SK-N-SH treated with all-trans-retinoic acid at 6 μM for 48 hours (cell line): ENCODE measurements at regions not wholly inside any gene's neighbourhood (a gene's known extent, or its start where the extent isn't known, plus 50 kb on each side); places are given as distances from the start of the nearest gene placed in this dataset.

Experiments used
- ATAC-seq: fragments of 200-7000 bp; cut with Tn5 transposase; 3 replicates; pipeline ENCODE4 v1.9.1; 2020; ENCODE audit warnings: mild to moderate bottlenecking, moderate library complexity
- ARNTL ChIP-seq: fragments of 450-650 bp; formaldehyde crosslinking; IDR thresholded peaks from 2 replicates; pipeline ENCODE4 v1.5.0; 2020; ENCODE audit warnings: low read depth, mild to moderate bottlenecking, moderate library complexity, borderline replicate concordance
- CREB5 ChIP-seq: fragments of 250-450 bp; sonication (Bioruptor Pico); IDR thresholded peaks from 2 replicates; pipeline ENCODE4 v1.5.1; 2020; ENCODE audit warnings: low read depth, mild to moderate bottlenecking, moderate library complexity
- CSDC2 ChIP-seq: fragments of 250-450 bp; sonication (Bioruptor Pico); IDR thresholded peaks from 2 replicates; pipeline ENCODE4 v1.5.0; 2020; ENCODE audit warnings: mild to moderate bottlenecking, moderate library complexity
- CSRNP3 ChIP-seq: fragments of 250-450 bp; sonication (Bioruptor Pico); IDR thresholded peaks from 2 replicates; pipeline ENCODE4 v1.5.1; 2021; ENCODE audit warnings: mild to moderate bottlenecking, moderate library complexity
- ESRRG ChIP-seq: fragments of 250-450 bp; sonication (Bioruptor Pico); IDR thresholded peaks from 2 replicates; pipeline ENCODE4 v1.6.1; 2021; ENCODE audit warnings: mild to moderate bottlenecking
- GLIS3 ChIP-seq: fragments of 250-450 bp; sonication (Bioruptor Pico); IDR thresholded peaks from 2 replicates; pipeline ENCODE4 v1.5.0; 2020; ENCODE audit warnings: mild to moderate bottlenecking, moderate library complexity
- ISL1 ChIP-seq: fragments of 250-450 bp; sonication (Bioruptor Pico); IDR thresholded peaks from 2 replicates; pipeline ENCODE4 v2.1.2; 2022; ENCODE audit warnings: mild to moderate bottlenecking, moderate library complexity
- OSR1 ChIP-seq: fragments of 250-450 bp; sonication (Bioruptor Pico); IDR thresholded peaks from 2 replicates; pipeline ENCODE4 v1.8.0; 2022; ENCODE audit warnings: moderate library complexity, mild to moderate bottlenecking, inconsistent platforms
- PPARA ChIP-seq: fragments of 250-450 bp; sonication (Bioruptor Pico); IDR thresholded peaks from 2 replicates; pipeline ENCODE4 v1.5.0; 2020; ENCODE audit warnings: mild to moderate bottlenecking, borderline replicate concordance
- RARB ChIP-seq: fragments of 250-450 bp; sonication (Bioruptor Pico); IDR thresholded peaks from 2 replicates; pipeline ENCODE4 v1.8.0; 2021; ENCODE audit warnings: mild to moderate bottlenecking, moderate library complexity
- SNAI2 ChIP-seq: fragments of 250-450 bp; sonication (Bioruptor Pico); IDR thresholded peaks from 2 replicates; pipeline ENCODE4 v1.5.0; 2020; ENCODE audit warnings: mild to moderate bottlenecking, moderate library complexity
- TCF4 ChIP-seq: fragments of 250-450 bp; sonication (Bioruptor Pico); IDR thresholded peaks from 2 replicates; pipeline ENCODE4 v1.8.0; 2021; ENCODE audit warnings: mild to moderate bottlenecking, moderate library complexity, borderline replicate concordance
- TOX ChIP-seq: fragments of 250-450 bp; sonication (Bioruptor Pico); IDR thresholded peaks from 2 replicates; pipeline ENCODE4 v1.8.0; 2021; ENCODE audit warnings: mild to moderate bottlenecking, moderate library complexity, borderline replicate concordance
- ZC3H10 ChIP-seq: fragments of 250-450 bp; sonication (Bioruptor Pico); IDR thresholded peaks from 2 replicates; pipeline ENCODE4 v1.5.1; 2021; ENCODE audit warnings: mild to moderate bottlenecking, moderate library complexity
- ZFP3 ChIP-seq: fragments of 250-450 bp; sonication (Bioruptor Pico); IDR thresholded peaks from 2 replicates; pipeline ENCODE4 v1.5.0; 2020; ENCODE audit warnings: mild to moderate bottlenecking, moderate library complexity
- ZNF565 ChIP-seq: fragments of 450-650 bp; formaldehyde crosslinking; conservative IDR thresholded peaks from 2 replicates; pipeline ENCODE4 v1.5.0; 2020; ENCODE audit warnings: low read depth, mild to moderate bottlenecking, moderate library complexity
- ZNF70 ChIP-seq: fragments of 450-650 bp; formaldehyde crosslinking; IDR thresholded peaks from 2 replicates; pipeline ENCODE4 v1.5.0; 2020; ENCODE audit warnings: mild to moderate bottlenecking, moderate library complexity
- ZNF8 ChIP-seq: fragments of 450-650 bp; formaldehyde crosslinking; IDR thresholded peaks from 2 replicates; pipeline ENCODE4 v1.5.0; 2020; ENCODE audit warnings: mild to moderate bottlenecking, moderate library complexity
- TF ChIP-seq, protein P1 (sequence below): fragments of 250-450 bp; sonication (Bioruptor Pico); IDR thresholded peaks from 2 replicates; pipeline ENCODE4 v1.5.0; 2020; ENCODE audit warnings: mild to moderate bottlenecking, moderate library complexity
- TF ChIP-seq, protein P2 (sequence below): fragments of 250-450 bp; sonication (Bioruptor Pico); IDR thresholded peaks from 2 replicates; pipeline ENCODE4 v1.8.0; 2021; ENCODE audit warnings: low read depth, mild to moderate bottlenecking, moderate library complexity, borderline replicate concordance

DNA sequence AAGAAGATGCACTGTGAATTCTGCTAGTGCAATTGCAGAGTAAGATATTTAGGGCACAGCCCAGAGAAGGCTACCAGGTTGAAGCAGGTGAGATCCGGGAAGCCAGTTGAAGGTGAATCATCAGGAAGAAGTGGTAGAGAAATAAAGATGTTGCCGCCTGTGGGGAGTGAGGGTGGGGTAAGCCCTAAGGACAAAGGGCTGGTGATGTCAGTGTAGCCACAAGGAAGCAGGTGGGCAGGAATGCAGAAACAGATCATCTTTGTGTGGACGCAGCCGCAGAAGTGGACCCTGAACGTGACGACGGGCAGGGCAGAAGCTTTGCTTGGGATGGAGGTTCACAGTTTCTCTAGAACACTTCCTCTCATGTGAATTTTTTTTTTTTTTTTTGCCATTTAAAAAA is 164.2 kb downstream of the ACTL7B start:
- no peak for ATAC-seq
- TF ChIP-seq CSDC2 (CRISPR knock-in tag) (no peak), ZNF8 (no peak), ZNF70 (CRISPR knock-in tag) (no peak)
- TF ChIP-seq, protein P1, sequence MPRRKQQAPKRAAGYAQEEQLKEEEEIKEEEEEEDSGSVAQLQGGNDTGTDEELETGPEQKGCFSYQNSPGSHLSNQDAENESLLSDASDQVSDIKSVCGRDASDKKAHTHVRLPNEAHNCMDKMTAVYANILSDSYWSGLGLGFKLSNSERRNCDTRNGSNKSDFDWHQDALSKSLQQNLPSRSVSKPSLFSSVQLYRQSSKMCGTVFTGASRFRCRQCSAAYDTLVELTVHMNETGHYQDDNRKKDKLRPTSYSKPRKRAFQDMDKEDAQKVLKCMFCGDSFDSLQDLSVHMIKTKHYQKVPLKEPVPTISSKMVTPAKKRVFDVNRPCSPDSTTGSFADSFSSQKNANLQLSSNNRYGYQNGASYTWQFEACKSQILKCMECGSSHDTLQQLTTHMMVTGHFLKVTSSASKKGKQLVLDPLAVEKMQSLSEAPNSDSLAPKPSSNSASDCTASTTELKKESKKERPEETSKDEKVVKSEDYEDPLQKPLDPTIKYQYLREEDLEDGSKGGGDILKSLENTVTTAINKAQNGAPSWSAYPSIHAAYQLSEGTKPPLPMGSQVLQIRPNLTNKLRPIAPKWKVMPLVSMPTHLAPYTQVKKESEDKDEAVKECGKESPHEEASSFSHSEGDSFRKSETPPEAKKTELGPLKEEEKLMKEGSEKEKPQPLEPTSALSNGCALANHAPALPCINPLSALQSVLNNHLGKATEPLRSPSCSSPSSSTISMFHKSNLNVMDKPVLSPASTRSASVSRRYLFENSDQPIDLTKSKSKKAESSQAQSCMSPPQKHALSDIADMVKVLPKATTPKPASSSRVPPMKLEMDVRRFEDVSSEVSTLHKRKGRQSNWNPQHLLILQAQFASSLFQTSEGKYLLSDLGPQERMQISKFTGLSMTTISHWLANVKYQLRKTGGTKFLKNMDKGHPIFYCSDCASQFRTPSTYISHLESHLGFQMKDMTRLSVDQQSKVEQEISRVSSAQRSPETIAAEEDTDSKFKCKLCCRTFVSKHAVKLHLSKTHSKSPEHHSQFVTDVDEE (CRISPR knock-in tag) = no peak
- TF ChIP-seq, all 23 proteins: peak for 0

- no peak for TF ChIP-seq ISL1 (CRISPR knock-in tag)
- no peak for TF ChIP-seq ZC3H10 (CRISPR knock-in tag)
- no peak for TF ChIP-seq ZFP3 (CRISPR knock-in tag)
These were observed 167.1 kb downstream of the ACTL7B start for GRCh38 chr9:108688676-108689075.

GRCh38 chr9:108688051-108688450 is 167.7 kb downstream of the ACTL7B start:
- no peak for ATAC-seq
- TF ChIP-seq CREB5 (no peak), ARNTL (CRISPR knock-in tag) (no peak), ZFP3 (CRISPR knock-in tag) (no peak), GLIS3 (no peak), SNAI2 (CRISPR knock-in tag) (no peak)
- TF ChIP-seq, protein P2, sequence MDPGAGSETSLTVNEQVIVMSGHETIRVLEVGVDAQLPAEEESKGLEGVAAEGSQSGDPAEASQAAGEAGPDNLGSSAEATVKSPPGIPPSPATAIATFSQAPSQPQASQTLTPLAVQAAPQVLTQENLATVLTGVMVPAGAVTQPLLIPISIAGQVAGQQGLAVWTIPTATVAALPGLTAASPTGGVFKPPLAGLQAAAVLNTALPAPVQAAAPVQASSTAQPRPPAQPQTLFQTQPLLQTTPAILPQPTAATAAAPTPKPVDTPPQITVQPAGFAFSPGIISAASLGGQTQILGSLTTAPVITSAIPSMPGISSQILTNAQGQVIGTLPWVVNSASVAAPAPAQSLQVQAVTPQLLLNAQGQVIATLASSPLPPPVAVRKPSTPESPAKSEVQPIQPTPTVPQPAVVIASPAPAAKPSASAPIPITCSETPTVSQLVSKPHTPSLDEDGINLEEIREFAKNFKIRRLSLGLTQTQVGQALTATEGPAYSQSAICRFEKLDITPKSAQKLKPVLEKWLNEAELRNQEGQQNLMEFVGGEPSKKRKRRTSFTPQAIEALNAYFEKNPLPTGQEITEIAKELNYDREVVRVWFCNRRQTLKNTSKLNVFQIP (CRISPR knock-in tag) = no peak

More at GRCh38 chr9:108688676-108689075, 167.1 kb downstream of the ACTL7B start:
- ATAC-seq = no peak

DNA sequence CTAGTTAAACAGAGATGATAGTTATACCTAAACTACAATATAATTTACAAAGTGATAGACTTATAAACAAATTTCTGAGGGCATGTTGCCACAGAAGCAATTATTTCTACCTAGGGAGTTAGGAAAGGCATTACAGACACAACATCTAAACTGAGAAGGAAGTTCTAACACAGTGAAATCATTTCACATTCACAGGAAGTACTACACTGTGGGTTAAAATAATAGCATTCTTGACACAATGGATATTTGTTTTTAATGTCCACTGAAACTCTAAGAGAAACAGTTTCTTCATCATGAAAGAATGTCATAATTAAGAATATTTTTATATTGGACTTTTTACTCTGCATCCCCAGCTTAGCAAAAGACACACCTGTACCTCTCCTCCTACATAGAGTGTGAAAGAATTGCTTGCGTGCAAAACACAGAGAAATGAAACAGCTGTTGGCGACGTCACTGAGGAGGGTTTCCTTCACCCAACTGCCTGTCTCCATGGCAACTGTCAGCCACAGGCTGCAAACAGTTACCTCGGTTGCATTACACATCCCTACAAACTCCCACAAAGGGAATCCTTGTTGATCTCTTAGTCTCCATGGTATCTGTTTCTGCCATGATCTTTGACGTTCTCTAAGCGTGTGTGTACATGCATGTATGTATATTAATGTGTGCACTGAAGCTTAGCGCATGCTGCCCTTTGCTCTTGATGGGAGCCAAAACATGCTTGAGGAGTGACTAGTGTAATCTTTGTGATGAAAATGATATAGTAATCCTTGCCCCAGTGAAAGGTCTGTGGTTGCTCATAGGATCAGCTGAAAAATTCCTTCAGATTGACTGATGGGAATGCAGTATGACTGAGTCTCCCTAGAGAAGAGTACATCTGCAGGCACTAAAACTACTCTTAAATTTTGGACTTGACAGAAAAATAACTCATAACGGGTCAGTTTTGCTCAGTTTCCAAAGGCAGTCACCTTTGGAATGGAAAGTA is 168.5 kb downstream of the ACTL7B start:
- TF ChIP-seq, protein P2 (CRISPR knock-in tag) = no peak
- TF ChIP-seq PPARA = no peak
- no peak for TF ChIP-seq ESRRG
- TF ChIP-seq ARNTL (CRISPR knock-in tag) = no peak
- TF ChIP-seq ZNF565 (CRISPR knock-in tag) = no peak
- no peak for TF ChIP-seq RARB (CRISPR knock-in tag)
- TF ChIP-seq, protein P1 (CRISPR knock-in tag) = no peak
- no peak for TF ChIP-seq GLIS3
- TF ChIP-seq TOX = no peak
- TF ChIP-seq TCF4 (CRISPR knock-in tag) = no peak
- TF ChIP-seq SNAI2 (CRISPR knock-in tag) = no peak
- no peak for TF ChIP-seq CSRNP3
- TF ChIP-seq ZNF8 = no peak
- TF ChIP-seq OSR1 (CRISPR knock-in tag) = no peak
- ATAC-seq = no peak
